ENCODE measurements at regions not wholly inside any gene's neighbourhood (a gene's known extent, or its start where the extent isn't known, plus 50 kb on each side); places are given as distances from the start of the nearest gene placed in this dataset.

DNA sequence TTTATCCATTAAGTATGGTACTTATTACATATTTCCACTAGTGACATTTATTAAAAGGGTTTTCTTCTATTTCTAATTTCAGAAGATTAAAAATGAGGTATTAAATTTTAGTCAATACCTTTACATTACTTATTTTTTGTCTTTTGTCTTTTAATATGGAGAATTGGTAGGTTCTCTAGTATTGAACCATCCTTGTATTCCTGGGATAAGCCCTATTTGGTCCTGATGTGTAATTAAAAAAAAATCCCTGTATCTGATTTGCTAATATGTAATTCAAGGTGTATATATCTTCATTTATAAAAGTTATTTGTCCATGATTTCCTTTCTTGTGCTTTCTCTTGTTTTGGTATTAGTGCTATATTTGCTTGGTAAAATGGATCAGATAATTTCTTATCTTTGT, 153.7 kb downstream of the TRMT11 start:
- H2AFZ ChIP-seq (ENCODE audit: low read length), result no peak overlapping the region
- CTCF ChIA-PET (ENCODE audit: partially characterized antibody), result no interaction called here
- H3K4me3 ChIP-seq (ENCODE audit: extremely low read depth in 1 of 4, insufficient read depth in 2 of 4, low read depth in 3 of 4, low read length in 4 of 4), result no peak overlapping the region
- H3K79me2 ChIP-seq (ENCODE audit: control insufficient read depth in 1 of 2, insufficient read depth in 2 of 2, low read length in 2 of 2), result no peaks in the 10 kb centered on the region
- DNase-seq (ENCODE audit: low read depth in 1 of 2, low spot score in 2 of 2) (no peak), FAIRE-seq (no peak)
- no peaks in the 10 kb centered on the region for H3K9me3 ChIP-seq (ENCODE audit: insufficient read depth in 2 of 2, low read depth in 1 of 2, low read length in 1 of 2)
- no peak overlapping the region for H2AK5ac ChIP-seq (ENCODE audit: low read depth, low read length)
- no peak overlapping the region for H3K4ac ChIP-seq (replicated peaks; ENCODE audit: insufficient read length, low read depth, low read length)
- no peak overlapping the region for H3K23ac ChIP-seq (ENCODE audit: insufficient read length)
- no peak overlapping the region for H3K18ac ChIP-seq (ENCODE audit: extremely low read depth, low read length)
- no peak overlapping the region for H2BK5ac ChIP-seq (ENCODE audit: low read depth, low read length)
- H3K56ac ChIP-seq (replicated peaks; ENCODE audit: insufficient read length, low read depth, low read length), result no peak overlapping the region
- H4K8ac ChIP-seq (ENCODE audit: extremely low read depth, insufficient read depth, low read length), result no peak overlapping the region
- no peaks in the 10 kb centered on the region for H3K36me3 ChIP-seq (ENCODE audit: control insufficient read depth in 2 of 4, insufficient read depth in 4 of 4, low read length in 3 of 4)
- H3K23me2 ChIP-seq (ENCODE audit: low read depth, low read length), result no peaks in the 10 kb centered on the region
- H3K9ac ChIP-seq (replicated peaks in 1 of 4; ENCODE audit: extremely low read depth in 1 of 4, low read depth in 3 of 4, low read length in 3 of 4), result no peak overlapping the region
- no peaks in the 10 kb centered on the region for H3K27me3 ChIP-seq (replicated peaks in 1 of 4; ENCODE audit: control insufficient read depth in 3 of 4, extremely low read depth in 1 of 4, insufficient read depth in 3 of 4, low read length in 3 of 4)
- no peak overlapping the region for H3K27ac ChIP-seq (ENCODE audit: low read depth, low read length)
- no peak overlapping the region for H2BK15ac ChIP-seq (ENCODE audit: low read length)
- no peak overlapping the region for H2BK120ac ChIP-seq (replicated peaks; ENCODE audit: low read depth, low read length)
- H3K4me2 ChIP-seq (ENCODE audit: insufficient read depth in 1 of 2, low read depth in 2 of 2, low read length in 2 of 2), result no peak overlapping the region
- no peaks in the 10 kb centered on the region for H3K79me1 ChIP-seq (ENCODE audit: low read depth, low read length)
- no peaks in the 10 kb centered on the region for H4K20me1 ChIP-seq (replicated peaks in 1 of 2; ENCODE audit: control insufficient read depth in 1 of 2, insufficient read depth in 2 of 2, low read length in 2 of 2)
- H3K4me1 ChIP-seq (replicated peaks in 1 of 4; ENCODE audit: control insufficient read depth in 3 of 4, insufficient read depth in 4 of 4, low read length in 3 of 4), result peaks cover 0 to 7% (median 0%) of the 10 kb centered on the region in 4 experiments; a peak in 2 of 7 replicates
- TF ChIP-seq JUND (IDR thresholded peaks at IDR 0.05; ENCODE audit: low read length) (no peak), POLR2AphosphoS5 (IDR thresholded peaks at IDR 0.05; ENCODE audit: low read depth, low read length) (no peak), SUZ12 (IDR thresholded peaks at IDR 0.05; ENCODE audit: low read length) (no peak), KDM1A (IDR thresholded peaks at IDR 0.05; ENCODE audit: borderline replicate concordance, low read length) (no peak), TAF7 (optimal IDR thresholded peaks at IDR 0.05; ENCODE audit: borderline replicate concordance, low read depth, low read length) (no peak), RAD21 (IDR thresholded peaks at IDR 0.05 in 1 of 2, conservative IDR thresholded peaks at IDR 0.05 in 1 of 2; ENCODE audit: low read depth in 2 of 2, low read length in 2 of 2) (no peak), RFX5 (IDR thresholded peaks at IDR 0.05; ENCODE audit: borderline replicate concordance, low read depth, low read length) (no peak), SIRT6 (IDR thresholded peaks at IDR 0.05; ENCODE audit: low read length) (no peak), SP1 (IDR thresholded peaks at IDR 0.05; ENCODE audit: low read depth, low read length) (no peak)
- TF ChIP-seq, protein P1, sequence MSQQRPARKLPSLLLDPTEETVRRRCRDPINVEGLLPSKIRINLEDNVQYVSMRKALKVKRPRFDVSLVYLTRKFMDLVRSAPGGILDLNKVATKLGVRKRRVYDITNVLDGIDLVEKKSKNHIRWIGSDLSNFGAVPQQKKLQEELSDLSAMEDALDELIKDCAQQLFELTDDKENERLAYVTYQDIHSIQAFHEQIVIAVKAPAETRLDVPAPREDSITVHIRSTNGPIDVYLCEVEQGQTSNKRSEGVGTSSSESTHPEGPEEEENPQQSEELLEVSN (IDR thresholded peaks at IDR 0.05), result no peak
- H4K91ac ChIP-seq (replicated peaks; ENCODE audit: insufficient read length, low read length), result no peak overlapping the region
- no peak overlapping the region for H2BK20ac ChIP-seq (ENCODE audit: low read length)
- no peak overlapping the region for H3K14ac ChIP-seq (ENCODE audit: insufficient read length)
- no peak overlapping the region for H2BK12ac ChIP-seq (ENCODE audit: low read depth, low read length)
- no peak overlapping the region for H4K5ac ChIP-seq (ENCODE audit: insufficient read length, low read depth, low read length)
- POLR2A ChIA-PET (ENCODE audit: partially characterized antibody), result no interaction called here

Data from H1 (cell line).